Ascending aorta (tissue), 2 donors: ENCODE measurements at regions not wholly inside any gene's neighbourhood (a gene's known extent, or its start where the extent isn't known, plus 50 kb on each side); places are given as distances from the start of the nearest gene placed in this dataset.

Experiments
- DNase-seq, 2 donors: peaks; one replicate each; pipeline ENCODE4 v3.0.0-alpha.2; 2019; ENCODE audit warnings: low spot score in 2 of 2
- H3K27ac ChIP-seq, 2 donors: fragments of 200-600 bp; sonication (generic); one replicate each; pipeline ENCODE4 v1.5.1; 2016 to 2017; ENCODE audit warnings: mild to moderate bottlenecking in 1 of 2
- H3K27me3 ChIP-seq: fragments of 200-600 bp; sonication (generic); one replicate; pipeline ENCODE4 v1.5.1; 2017
- H3K36me3 ChIP-seq, 2 donors: fragments of 200-600 bp; sonication (generic); one replicate each; pipeline ENCODE4 v1.5.1; 2016
- H3K4me1 ChIP-seq, 2 donors: fragments of 200-600 bp; sonication (generic); one replicate each; pipeline ENCODE4 v1.5.1; 2016 to 2017; ENCODE audit warnings: mild to moderate bottlenecking in 1 of 2
- H3K4me3 ChIP-seq, 2 donors: fragments of 200-600 bp; sonication (generic); one replicate each; pipeline ENCODE4 v1.5.1; 2016 to 2017; ENCODE audit warnings: mild to moderate bottlenecking in 1 of 2
- H3K9me3 ChIP-seq, 2 donors: fragments of 200-600 bp; sonication (generic); one replicate each; pipeline ENCODE4 v1.5.1; 2016
- CTCF ChIP-seq, 3 experiments: fragments of 200-600 bp in 2 of 3; fragments of 450-650 bp in 1 of 3; sonication (generic) in 2 of 3; IDR thresholded peaks; one replicate each; pipeline ENCODE4 v1.5.1; 2016 to 2019; ENCODE audit warnings: antibody characterized with exemption in 3 of 3, mild to moderate bottlenecking in 1 of 3, moderate library complexity in 1 of 3
- intact Hi-C: fragments of 100-400 bp; cut with DNase I; formaldehyde crosslinking; loops from one replicate; pipeline ENCODE4 v1.15.1; 2023

GRCh38 chr3:84836961-84837360, 121.8 kb upstream of the CADM2 start:
- intact Hi-C loops: no loop called here
- no peak overlapping the region for H3K4me3 ChIP-seq
- H3K36me3 ChIP-seq: no peaks in the 10 kb centered on the region
- no peaks in the 10 kb centered on the region for H3K27me3 ChIP-seq
- no peak for TF ChIP-seq CTCF (IDR thresholded peaks at IDR 0.05)
- DNase-seq: no peak
- no peaks in the 10 kb centered on the region for H3K9me3 ChIP-seq
- H3K4me1 ChIP-seq: no peaks in the 10 kb centered on the region
- no peak overlapping the region for H3K27ac ChIP-seq

- DNase-seq: no peak
- intact Hi-C loops: no loop called here
- no peaks in the 10 kb centered on the region for H3K36me3 ChIP-seq
- no peaks in the 10 kb centered on the region for H3K27me3 ChIP-seq
- no peak overlapping the region for H3K27ac ChIP-seq
- TF ChIP-seq CTCF (IDR thresholded peaks at IDR 0.05): no peak
- no peaks in the 10 kb centered on the region for H3K4me1 ChIP-seq
- no peak overlapping the region for H3K4me3 ChIP-seq
- H3K9me3 ChIP-seq: no peaks in the 10 kb centered on the region
Measured at GRCh38 chr3:84877092-84877491, 81.7 kb upstream of the CADM2 start.

GRCh38 chr3:84881288-84881687, 77.5 kb upstream of the CADM2 start:
- Histone ChIP-seq H3K27ac (no peak overlapping the region), H3K4me1 (no peaks in the 10 kb centered on the region), H3K27me3 (no peaks in the 10 kb centered on the region), H3K4me3 (no peak overlapping the region), H3K9me3 (no peaks in the 10 kb centered on the region), H3K36me3 (no peaks in the 10 kb centered on the region)
- DNase-seq: no peak
- intact Hi-C loops: no loop called here
- no peak for TF ChIP-seq CTCF (IDR thresholded peaks at IDR 0.05)

GRCh38 chr3:84885199-84885882, 73.4 kb upstream of the CADM2 start:
- intact Hi-C loops: no loop called here
- DNase-seq: no peak
- H3K9me3 ChIP-seq: no peaks in the 10 kb centered on the region
- no peak for TF ChIP-seq CTCF (IDR thresholded peaks at IDR 0.05)
- no peaks in the 10 kb centered on the region for H3K27me3 ChIP-seq
- no peaks in the 10 kb centered on the region for H3K36me3 ChIP-seq
- H3K4me1 ChIP-seq: no peaks in the 10 kb centered on the region
- no peak overlapping the region for H3K27ac ChIP-seq
- H3K4me3 ChIP-seq: no peak overlapping the region

- Histone ChIP-seq H3K4me3 (no peak overlapping the region), H3K27ac (no peak overlapping the region), H3K36me3 (no peaks in the 10 kb centered on the region), H3K27me3 (no peaks in the 10 kb centered on the region), H3K9me3 (no peaks in the 10 kb centered on the region), H3K4me1 (no peaks in the 10 kb centered on the region)
- no peak for DNase-seq
- no peak for TF ChIP-seq CTCF (IDR thresholded peaks at IDR 0.05)
- intact Hi-C loops: no loop called here
Measured at GRCh38 chr3:84891851-84892250, 66.9 kb upstream of the CADM2 start.

- intact Hi-C loops: no loop called here
- Histone ChIP-seq H3K9me3 (no peaks in the 10 kb centered on the region), H3K36me3 (no peaks in the 10 kb centered on the region), H3K27ac (no peak overlapping the region), H3K4me1 (no peaks in the 10 kb centered on the region), H3K27me3 (no peaks in the 10 kb centered on the region), H3K4me3 (no peak overlapping the region)
- no peak for DNase-seq
- no peak for TF ChIP-seq CTCF (IDR thresholded peaks at IDR 0.05)
Measured at GRCh38 chr3:84893211-84893610, 65.6 kb upstream of the CADM2 start.
